ENCODE measurements at regions not wholly inside any gene's neighbourhood (a gene's known extent, or its start where the extent isn't known, plus 50 kb on each side); places are given as distances from the start of the nearest gene placed in this dataset.

GRCh38 chr4:31088600-31089230, 368.5 kb downstream of the PCDH7 start:
- DNase-seq (ENCODE audit: extremely low spot score, unreplicated experiment): no peak

GRCh38 chr4:31089815-31090214, 369.6 kb downstream of the PCDH7 start:
- no peak overlapping the region for H3K4me3 Mint-ChIP-seq (ENCODE audit: unreplicated experiment)
- no peak for TF ChIP-seq CTCF (IDR thresholded peaks at IDR 0.05)
- peaks cover 40% of the 10 kb centered on the region for H3K4me1 Mint-ChIP-seq (ENCODE audit: unreplicated experiment)
- H3K27me3 Mint-ChIP-seq (ENCODE audit: unreplicated experiment): no peaks in the 10 kb centered on the region
- DNase-seq (ENCODE audit: extremely low spot score, unreplicated experiment): no peak
- no peaks in the 10 kb centered on the region for H3K36me3 Mint-ChIP-seq (ENCODE audit: unreplicated experiment)
- no peaks in the 10 kb centered on the region for H3K9me3 Mint-ChIP-seq (ENCODE audit: unreplicated experiment)
- peak overlapping the region; percentile 19 for H3K27ac Mint-ChIP-seq (ENCODE audit: unreplicated experiment)

More at GRCh38 chr4:31088600-31089230, 368.5 kb downstream of the PCDH7 start:
- no peaks in the 10 kb centered on the region for H3K9me3 Mint-ChIP-seq (ENCODE audit: unreplicated experiment)
- no peak for TF ChIP-seq CTCF (IDR thresholded peaks at IDR 0.05)
- no peak overlapping the region for H3K27ac Mint-ChIP-seq (ENCODE audit: unreplicated experiment)
- H3K27me3 Mint-ChIP-seq (ENCODE audit: unreplicated experiment): no peaks in the 10 kb centered on the region
- H3K4me3 Mint-ChIP-seq (ENCODE audit: unreplicated experiment): no peak overlapping the region
- peaks cover 43% of the 10 kb centered on the region for H3K4me1 Mint-ChIP-seq (ENCODE audit: unreplicated experiment)
- H3K36me3 Mint-ChIP-seq (ENCODE audit: unreplicated experiment): no peaks in the 10 kb centered on the region

GRCh38 chr4:31094474-31094873, 374.3 kb downstream of the PCDH7 start:
- H3K27me3 Mint-ChIP-seq (ENCODE audit: unreplicated experiment): no peaks in the 10 kb centered on the region
- DNase-seq (ENCODE audit: extremely low spot score, unreplicated experiment): no peak
- H3K9me3 Mint-ChIP-seq (ENCODE audit: unreplicated experiment): no peaks in the 10 kb centered on the region
- H3K4me1 Mint-ChIP-seq (ENCODE audit: unreplicated experiment): peaks cover 7% of the 10 kb centered on the region
- TF ChIP-seq CTCF (IDR thresholded peaks at IDR 0.05): no peak
- H3K4me3 Mint-ChIP-seq (ENCODE audit: unreplicated experiment): no peak overlapping the region
- H3K27ac Mint-ChIP-seq (ENCODE audit: unreplicated experiment): no peak overlapping the region
- no peaks in the 10 kb centered on the region for H3K36me3 Mint-ChIP-seq (ENCODE audit: unreplicated experiment)

GRCh38 chr4:31097999-31098398, 377.8 kb downstream of the PCDH7 start:
- TF ChIP-seq CTCF (IDR thresholded peaks at IDR 0.05): no peak
- no peaks in the 10 kb centered on the region for H3K27me3 Mint-ChIP-seq (ENCODE audit: unreplicated experiment)
- peaks cover 4% of the 10 kb centered on the region for H3K4me1 Mint-ChIP-seq (ENCODE audit: unreplicated experiment)
- H3K27ac Mint-ChIP-seq (ENCODE audit: unreplicated experiment): no peak overlapping the region
- H3K4me3 Mint-ChIP-seq (ENCODE audit: unreplicated experiment): no peak overlapping the region
- no peaks in the 10 kb centered on the region for H3K36me3 Mint-ChIP-seq (ENCODE audit: unreplicated experiment)
- no peak for DNase-seq (ENCODE audit: extremely low spot score, unreplicated experiment)
- H3K9me3 Mint-ChIP-seq (ENCODE audit: unreplicated experiment): no peaks in the 10 kb centered on the region

- Mint-ChIP-seq H3K27me3 (ENCODE audit: unreplicated experiment) (no peaks in the 10 kb centered on the region), H3K4me3 (ENCODE audit: unreplicated experiment) (no peak overlapping the region), H3K36me3 (ENCODE audit: unreplicated experiment) (no peaks in the 10 kb centered on the region), H3K9me3 (ENCODE audit: unreplicated experiment) (no peaks in the 10 kb centered on the region), H3K4me1 (ENCODE audit: unreplicated experiment) (peaks cover 16% of the 10 kb centered on the region), H3K27ac (ENCODE audit: unreplicated experiment) (no peak overlapping the region)
- no peak for DNase-seq (ENCODE audit: extremely low spot score, unreplicated experiment)
- no peak for TF ChIP-seq CTCF (IDR thresholded peaks at IDR 0.05)
Observed at GRCh38 chr4:31100536-31100935, 380.4 kb downstream of the PCDH7 start.
